Cardiac muscle cell (in vitro differentiated cells and primary cell): ENCODE measurements at regions not wholly inside any gene's neighbourhood (a gene's known extent, or its start where the extent isn't known, plus 50 kb on each side); places are given as distances from the start of the nearest gene placed in this dataset.
A peak's percentile ranks its signal among the peaks of the same experiment; 100 is the strongest.

Experiments used
- DNase-seq, 2 donors: peaks; one replicate each; pipeline versions ENCODE4 v3.0.0 to v3.0.0-alpha.2; 2010 to 2017; ENCODE audit warnings: low read depth in 1 of 2, low spot score in 1 of 2
- H3K27ac ChIP-seq: fragments of 200-600 bp; sonication (generic); 2 replicates; pipeline ENCODE4 v1.5.1; 2016
- H3K27me3 ChIP-seq: fragments of 200-600 bp; sonication (generic); 2 replicates; pipeline ENCODE4 v1.6.0; 2016; ENCODE audit warnings: control low read depth
- H3K36me3 ChIP-seq: fragments of 200-600 bp; sonication (generic); 2 replicates; pipeline ENCODE4 v1.5.1; 2016; ENCODE audit warnings: control low read depth
- H3K4me1 ChIP-seq: fragments of 200-600 bp; sonication (generic); 2 replicates; pipeline ENCODE4 v1.8.1; 2017; ENCODE audit warnings: low read depth, mild to moderate bottlenecking, mixed run types
- H3K4me3 ChIP-seq: fragments of 200-600 bp; sonication (generic); 2 replicates; pipeline ENCODE4 v1.5.1; 2016; ENCODE audit warnings: mild to moderate bottlenecking
- H3K9me3 ChIP-seq: fragments of 200-600 bp; sonication (generic); 2 replicates; pipeline ENCODE4 v1.5.1; 2017; ENCODE audit warnings: low read depth, mild to moderate bottlenecking, control low read depth
- CTCF ChIP-seq: IDR thresholded peaks from 2 replicates; pipeline ENCODE4 v1.5.1; 2012; ENCODE audit warnings: low read depth, mild to moderate bottlenecking, low read length

GRCh38 chr5:62737766-62738165, 159.1 kb downstream of the LRRC70 start:
- no peaks in the 10 kb centered on the region for H3K4me1 ChIP-seq
- TF ChIP-seq CTCF: no peak
- no peak for DNase-seq
- H3K4me3 ChIP-seq: no peak overlapping the region
- H3K36me3 ChIP-seq: no peaks in the 10 kb centered on the region
- no peaks in the 10 kb centered on the region for H3K9me3 ChIP-seq
- H3K27ac ChIP-seq: no peak overlapping the region
- no peaks in the 10 kb centered on the region for H3K27me3 ChIP-seq

GRCh38 chr5:62732677-62733121, 154.1 kb downstream of the LRRC70 start:
- Histone ChIP-seq H3K36me3 (no peaks in the 10 kb centered on the region), H3K27me3 (no peaks in the 10 kb centered on the region), H3K27ac (no peak overlapping the region)

GRCh38 chr5:62731022-62731421, 152.4 kb downstream of the LRRC70 start:
- Histone ChIP-seq H3K4me3 (no peak overlapping the region), H3K9me3 (no peaks in the 10 kb centered on the region), H3K4me1 (no peaks in the 10 kb centered on the region), H3K36me3 (no peaks in the 10 kb centered on the region), H3K27me3 (no peaks in the 10 kb centered on the region), H3K27ac (no peak overlapping the region)
- no peak for TF ChIP-seq CTCF
- DNase-seq: no peak

More at GRCh38 chr5:62732677-62733121, 154.1 kb downstream of the LRRC70 start:
- Histone ChIP-seq H3K9me3 (no peaks in the 10 kb centered on the region), H3K4me3 (no peak overlapping the region), H3K4me1 (no peaks in the 10 kb centered on the region)
- peak in 1 of 2 donors; percentile 33 for DNase-seq
- TF ChIP-seq CTCF: no peak

- Histone ChIP-seq H3K36me3 (no peaks in the 10 kb centered on the region), H3K27ac (no peak overlapping the region), H3K9me3 (no peaks in the 10 kb centered on the region), H3K4me3 (no peak overlapping the region), H3K27me3 (no peaks in the 10 kb centered on the region), H3K4me1 (no peaks in the 10 kb centered on the region)
- DNase-seq: no peak
- no peak for TF ChIP-seq CTCF
Observed at GRCh38 chr5:62729675-62730074, 151.1 kb downstream of the LRRC70 start.

- DNase-seq: no peak
- H3K4me3 ChIP-seq: no peak overlapping the region
- no peaks in the 10 kb centered on the region for H3K27me3 ChIP-seq
- H3K27ac ChIP-seq: no peak overlapping the region
- no peaks in the 10 kb centered on the region for H3K4me1 ChIP-seq
- H3K9me3 ChIP-seq: no peaks in the 10 kb centered on the region
- no peaks in the 10 kb centered on the region for H3K36me3 ChIP-seq
- TF ChIP-seq CTCF: no peak
Observed at GRCh38 chr5:62727861-62728260, 149.2 kb downstream of the LRRC70 start.

GRCh38 chr5:62727184-62727583, 148.6 kb downstream of the LRRC70 start:
- Histone ChIP-seq H3K27ac (no peak overlapping the region), H3K4me3 (no peak overlapping the region), H3K36me3 (no peaks in the 10 kb centered on the region), H3K27me3 (no peaks in the 10 kb centered on the region), H3K4me1 (no peaks in the 10 kb centered on the region), H3K9me3 (no peaks in the 10 kb centered on the region)
- DNase-seq: no peak
- TF ChIP-seq CTCF: no peak
